ENCODE measurements at regions not wholly inside any gene's neighbourhood (a gene's known extent, or its start where the extent isn't known, plus 50 kb on each side); places are given as distances from the start of the nearest gene placed in this dataset.

DNA sequence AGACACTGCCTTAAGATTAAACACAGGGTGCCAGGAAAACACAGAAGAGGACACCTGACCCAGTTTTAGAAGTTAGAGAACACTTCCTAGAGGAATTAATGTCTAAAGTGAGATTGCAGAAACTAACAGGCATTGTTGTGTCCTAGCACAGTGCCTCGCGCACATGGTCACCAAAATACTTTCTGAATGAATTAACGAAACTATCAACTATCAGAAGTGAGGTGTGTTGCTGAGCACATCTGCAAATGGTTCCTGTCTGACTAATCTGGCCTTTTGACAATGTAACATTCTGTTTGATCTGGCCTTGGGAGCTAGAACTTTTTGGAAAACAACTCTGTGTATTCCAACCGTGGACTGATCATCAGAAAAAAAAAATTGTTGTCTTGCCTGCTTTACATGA is 556.8 kb upstream of the LCORL start:
- Histone ChIP-seq H2AFZ (ENCODE audit: low read length) (no peak overlapping the region), H3F3A (ENCODE audit: low read depth) (no peaks in the 10 kb centered on the region), H3K4me3 (ENCODE audit: low read length, poor library complexity, severe bottlenecking) (no peak overlapping the region), H3K9me3 (ENCODE audit: insufficient read depth, low read depth, low read length) (no peaks in the 10 kb centered on the region), H3K9ac (ENCODE audit: low read depth, low read length, poor library complexity, severe bottlenecking) (no peak overlapping the region), H3K4me1 (ENCODE audit: insufficient read depth, low read length, poor library complexity, severe bottlenecking) (no peaks in the 10 kb centered on the region), H3K79me2 (ENCODE audit: insufficient read depth, low read length) (no peaks in the 10 kb centered on the region), H3K4me2 (ENCODE audit: low read depth, low read length, poor library complexity, severe bottlenecking) (no peak overlapping the region), H3K36me3 (ENCODE audit: insufficient read depth, low read length) (no peaks in the 10 kb centered on the region), H3K9me2 (replicated peaks; ENCODE audit: low read depth, low read length) (no peaks in the 10 kb centered on the region), H4K20me1 (ENCODE audit: insufficient read depth, low read length, poor library complexity, severe bottlenecking) (no peaks in the 10 kb centered on the region), H3K27me3 (ENCODE audit: insufficient read depth, low read length, poor library complexity, severe bottlenecking) (no peaks in the 10 kb centered on the region)
- TF ChIP-seq, protein P1, sequence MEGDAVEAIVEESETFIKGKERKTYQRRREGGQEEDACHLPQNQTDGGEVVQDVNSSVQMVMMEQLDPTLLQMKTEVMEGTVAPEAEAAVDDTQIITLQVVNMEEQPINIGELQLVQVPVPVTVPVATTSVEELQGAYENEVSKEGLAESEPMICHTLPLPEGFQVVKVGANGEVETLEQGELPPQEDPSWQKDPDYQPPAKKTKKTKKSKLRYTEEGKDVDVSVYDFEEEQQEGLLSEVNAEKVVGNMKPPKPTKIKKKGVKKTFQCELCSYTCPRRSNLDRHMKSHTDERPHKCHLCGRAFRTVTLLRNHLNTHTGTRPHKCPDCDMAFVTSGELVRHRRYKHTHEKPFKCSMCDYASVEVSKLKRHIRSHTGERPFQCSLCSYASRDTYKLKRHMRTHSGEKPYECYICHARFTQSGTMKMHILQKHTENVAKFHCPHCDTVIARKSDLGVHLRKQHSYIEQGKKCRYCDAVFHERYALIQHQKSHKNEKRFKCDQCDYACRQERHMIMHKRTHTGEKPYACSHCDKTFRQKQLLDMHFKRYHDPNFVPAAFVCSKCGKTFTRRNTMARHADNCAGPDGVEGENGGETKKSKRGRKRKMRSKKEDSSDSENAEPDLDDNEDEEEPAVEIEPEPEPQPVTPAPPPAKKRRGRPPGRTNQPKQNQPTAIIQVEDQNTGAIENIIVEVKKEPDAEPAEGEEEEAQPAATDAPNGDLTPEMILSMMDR (conservative IDR thresholded peaks at IDR 0.05; ENCODE audit: low read length): no peak
- TF ChIP-seq EZH2phosphoT487 (IDR thresholded peaks at IDR 0.05; ENCODE audit: borderline replicate concordance): no peak

DNA sequence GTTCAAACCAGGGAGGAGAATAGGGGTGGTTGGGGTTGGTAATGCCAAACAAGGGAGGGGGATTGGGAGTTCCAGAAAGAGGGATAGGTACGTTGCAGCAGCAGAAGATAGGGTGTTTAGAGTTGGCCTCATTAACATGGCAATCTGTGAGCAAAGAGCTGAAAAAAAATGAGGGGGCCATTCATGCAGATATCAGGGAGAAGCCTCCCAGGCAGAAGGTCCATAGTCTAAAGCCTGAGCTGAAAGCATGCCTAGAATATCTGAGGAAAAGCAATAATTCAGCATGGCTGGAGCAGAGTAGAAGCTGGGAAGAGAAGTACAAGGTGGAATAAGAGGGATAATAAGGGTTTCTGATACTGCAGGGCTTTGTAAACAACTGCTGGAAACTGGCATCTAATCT is 550.9 kb upstream of the LCORL start:
- TF ChIP-seq, protein P1 (conservative IDR thresholded peaks at IDR 0.05; ENCODE audit: low read length): no peak
- TF ChIP-seq EZH2phosphoT487 (IDR thresholded peaks at IDR 0.05; ENCODE audit: borderline replicate concordance): no peak
- H3K79me2 ChIP-seq (ENCODE audit: insufficient read depth, low read length): no peaks in the 10 kb centered on the region
- no peak overlapping the region for H3K4me2 ChIP-seq (ENCODE audit: low read depth, low read length, poor library complexity, severe bottlenecking)
- H3K27me3 ChIP-seq (ENCODE audit: insufficient read depth, low read length, poor library complexity, severe bottlenecking): no peaks in the 10 kb centered on the region
- no peak overlapping the region for H3K4me3 ChIP-seq (ENCODE audit: low read length, poor library complexity, severe bottlenecking)
- H3F3A ChIP-seq (ENCODE audit: low read depth): no peaks in the 10 kb centered on the region
- no peaks in the 10 kb centered on the region for H3K36me3 ChIP-seq (ENCODE audit: insufficient read depth, low read length)
- H4K20me1 ChIP-seq (ENCODE audit: insufficient read depth, low read length, poor library complexity, severe bottlenecking): no peaks in the 10 kb centered on the region
- H3K4me1 ChIP-seq (ENCODE audit: insufficient read depth, low read length, poor library complexity, severe bottlenecking): no peaks in the 10 kb centered on the region
- H3K9me2 ChIP-seq (replicated peaks; ENCODE audit: low read depth, low read length): no peaks in the 10 kb centered on the region
- H2AFZ ChIP-seq (ENCODE audit: low read length): no peak overlapping the region
- H3K9ac ChIP-seq (ENCODE audit: low read depth, low read length, poor library complexity, severe bottlenecking): no peak overlapping the region
- H3K9me3 ChIP-seq (ENCODE audit: insufficient read depth, low read depth, low read length): no peaks in the 10 kb centered on the region

DNA sequence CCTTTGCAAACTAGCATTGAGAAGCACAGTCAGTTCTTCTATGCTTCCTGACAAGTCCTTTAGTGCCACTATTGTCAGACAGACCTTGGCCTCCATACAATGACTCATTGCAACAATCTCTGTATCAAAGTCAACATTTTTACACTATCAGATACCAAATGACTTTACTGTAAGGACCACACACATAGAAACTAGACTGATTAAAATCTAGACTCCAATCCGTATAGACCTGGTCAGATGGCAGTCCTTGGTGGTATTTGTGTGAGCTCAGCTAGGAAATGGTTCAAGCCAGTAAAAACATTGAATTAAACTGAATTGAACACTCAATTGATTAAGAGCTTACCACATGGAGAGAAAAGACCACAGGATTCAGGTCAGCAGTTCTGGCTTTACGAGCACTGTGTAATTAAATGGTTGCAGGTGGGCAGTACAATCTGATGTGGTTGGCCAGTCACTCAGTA is 549.8 kb upstream of the LCORL start:
- H3K4me2 ChIP-seq (ENCODE audit: low read depth, low read length, poor library complexity, severe bottlenecking): no peak overlapping the region
- no peaks in the 10 kb centered on the region for H3K36me3 ChIP-seq (ENCODE audit: insufficient read depth, low read length)
- no peak overlapping the region for H2AFZ ChIP-seq (ENCODE audit: low read length)
- no peaks in the 10 kb centered on the region for H3K9me2 ChIP-seq (replicated peaks; ENCODE audit: low read depth, low read length)
- H4K20me1 ChIP-seq (ENCODE audit: insufficient read depth, low read length, poor library complexity, severe bottlenecking): no peaks in the 10 kb centered on the region
- H3K79me2 ChIP-seq (ENCODE audit: insufficient read depth, low read length): no peaks in the 10 kb centered on the region
- no peak overlapping the region for H3K4me3 ChIP-seq (ENCODE audit: low read length, poor library complexity, severe bottlenecking)
- no peak for TF ChIP-seq EZH2phosphoT487 (IDR thresholded peaks at IDR 0.05; ENCODE audit: borderline replicate concordance)
- H3K9ac ChIP-seq (ENCODE audit: low read depth, low read length, poor library complexity, severe bottlenecking): no peak overlapping the region
- H3K4me1 ChIP-seq (ENCODE audit: insufficient read depth, low read length, poor library complexity, severe bottlenecking): no peaks in the 10 kb centered on the region
- H3F3A ChIP-seq (ENCODE audit: low read depth): no peaks in the 10 kb centered on the region
- H3K27me3 ChIP-seq (ENCODE audit: insufficient read depth, low read length, poor library complexity, severe bottlenecking): no peaks in the 10 kb centered on the region
- no peaks in the 10 kb centered on the region for H3K9me3 ChIP-seq (ENCODE audit: insufficient read depth, low read depth, low read length)

DNA sequence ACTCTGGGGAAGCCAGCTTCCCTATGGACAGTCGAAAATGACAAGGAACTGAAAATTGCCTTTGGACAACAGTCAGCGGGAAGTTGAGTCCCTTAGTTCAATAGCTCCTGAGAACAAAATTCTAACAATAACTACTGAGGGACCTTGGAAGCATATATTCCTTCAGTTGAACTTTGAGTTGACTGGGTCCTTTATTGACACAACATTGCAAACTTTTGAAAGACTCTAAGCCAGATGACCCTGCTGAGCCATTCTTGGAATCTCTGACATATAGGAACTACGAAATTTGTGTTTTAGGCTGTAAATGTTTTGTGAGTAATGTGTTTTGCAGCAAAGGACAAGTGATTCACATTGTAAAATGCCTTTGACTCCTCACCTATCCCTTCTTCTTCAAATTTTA is 548.8 kb upstream of the LCORL start:
- Histone ChIP-seq H3K79me2 (ENCODE audit: insufficient read depth, low read length) (no peaks in the 10 kb centered on the region), H3K36me3 (ENCODE audit: insufficient read depth, low read length) (no peaks in the 10 kb centered on the region), H2AFZ (ENCODE audit: low read length) (no peak overlapping the region), H3F3A (ENCODE audit: low read depth) (no peaks in the 10 kb centered on the region), H4K20me1 (ENCODE audit: insufficient read depth, low read length, poor library complexity, severe bottlenecking) (no peaks in the 10 kb centered on the region), H3K9me3 (ENCODE audit: insufficient read depth, low read depth, low read length) (no peaks in the 10 kb centered on the region), H3K27me3 (ENCODE audit: insufficient read depth, low read length, poor library complexity, severe bottlenecking) (no peaks in the 10 kb centered on the region), H3K4me3 (ENCODE audit: low read length, poor library complexity, severe bottlenecking) (no peak overlapping the region), H3K9me2 (replicated peaks; ENCODE audit: low read depth, low read length) (no peaks in the 10 kb centered on the region), H3K4me1 (ENCODE audit: insufficient read depth, low read length, poor library complexity, severe bottlenecking) (no peaks in the 10 kb centered on the region), H3K4me2 (ENCODE audit: low read depth, low read length, poor library complexity, severe bottlenecking) (no peak overlapping the region), H3K9ac (ENCODE audit: low read depth, low read length, poor library complexity, severe bottlenecking) (no peak overlapping the region)
- no peak for TF ChIP-seq EZH2phosphoT487 (IDR thresholded peaks at IDR 0.05; ENCODE audit: borderline replicate concordance)
- TF ChIP-seq, protein P1 (conservative IDR thresholded peaks at IDR 0.05; ENCODE audit: low read length): no peak

Data from Loucy (cell line).